A673 (cell line): ENCODE measurements at regions not wholly inside any gene's neighbourhood (a gene's known extent, or its start where the extent isn't known, plus 50 kb on each side); places are given as distances from the start of the nearest gene placed in this dataset.

Experiments
- EZH2 ChIP-seq: fragments of 200-600 bp; sonication (generic); IDR thresholded peaks from 2 replicates; pipeline ENCODE4 v1.6.1; 2017; ENCODE audit warnings: borderline replicate concordance, low read depth, mild to moderate bottlenecking, mixed read lengths, antibody characterized with exemption, low read length; ENCODE audit not compliant: poor library complexity, severe bottlenecking
- TF ChIP-seq, protein P1 (sequence below): fragments of 300-800, 200-600 bp; sonication (generic); conservative IDR thresholded peaks from 2 replicates; pipeline ENCODE4 v1.5.1; 2017; ENCODE audit warnings: low read depth, mild to moderate bottlenecking, antibody characterized with exemption, low read length, moderate library complexity, mixed read lengths

DNA sequence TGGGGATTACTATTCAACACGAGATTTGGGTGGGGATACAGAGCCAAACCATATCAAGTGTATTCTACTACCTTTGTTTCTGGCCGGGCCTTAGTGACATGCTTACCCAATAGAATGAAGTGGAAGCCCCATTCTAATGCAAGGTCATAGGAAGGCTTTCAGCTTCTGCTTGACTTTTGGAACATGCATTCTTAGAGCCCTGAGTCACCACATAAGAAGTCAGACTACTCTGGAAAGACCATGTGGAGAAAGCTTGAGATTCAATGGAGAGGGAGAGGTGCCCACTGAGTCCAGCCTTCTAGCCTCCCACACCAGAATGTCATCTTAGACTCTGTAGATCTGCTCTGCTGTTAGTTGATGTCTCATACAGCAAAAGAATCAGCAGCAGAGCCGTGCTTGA, 155.7 kb upstream of the FBN2 start:
- TF ChIP-seq, protein P1, sequence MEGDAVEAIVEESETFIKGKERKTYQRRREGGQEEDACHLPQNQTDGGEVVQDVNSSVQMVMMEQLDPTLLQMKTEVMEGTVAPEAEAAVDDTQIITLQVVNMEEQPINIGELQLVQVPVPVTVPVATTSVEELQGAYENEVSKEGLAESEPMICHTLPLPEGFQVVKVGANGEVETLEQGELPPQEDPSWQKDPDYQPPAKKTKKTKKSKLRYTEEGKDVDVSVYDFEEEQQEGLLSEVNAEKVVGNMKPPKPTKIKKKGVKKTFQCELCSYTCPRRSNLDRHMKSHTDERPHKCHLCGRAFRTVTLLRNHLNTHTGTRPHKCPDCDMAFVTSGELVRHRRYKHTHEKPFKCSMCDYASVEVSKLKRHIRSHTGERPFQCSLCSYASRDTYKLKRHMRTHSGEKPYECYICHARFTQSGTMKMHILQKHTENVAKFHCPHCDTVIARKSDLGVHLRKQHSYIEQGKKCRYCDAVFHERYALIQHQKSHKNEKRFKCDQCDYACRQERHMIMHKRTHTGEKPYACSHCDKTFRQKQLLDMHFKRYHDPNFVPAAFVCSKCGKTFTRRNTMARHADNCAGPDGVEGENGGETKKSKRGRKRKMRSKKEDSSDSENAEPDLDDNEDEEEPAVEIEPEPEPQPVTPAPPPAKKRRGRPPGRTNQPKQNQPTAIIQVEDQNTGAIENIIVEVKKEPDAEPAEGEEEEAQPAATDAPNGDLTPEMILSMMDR: no peak
- TF ChIP-seq EZH2: no peak
